GM12891 (cell line): ENCODE measurements at regions not wholly inside any gene's neighbourhood (a gene's known extent, or its start where the extent isn't known, plus 50 kb on each side); places are given as distances from the start of the nearest gene placed in this dataset.

Experiments used
- POLR2A ChIP-seq: IDR thresholded peaks from 2 replicates; pipeline ENCODE4 v1.6.1; 2011; ENCODE audit warnings: low read depth, low read length, control low read depth
- TAF1 ChIP-seq: IDR thresholded peaks from 2 replicates; pipeline ENCODE4 v1.6.1; 2011; ENCODE audit warnings: low read depth, low read length, control low read depth

GRCh38 chr9:107585465-107585864 lies 95.9 kb upstream of the KLF4 start:
- TF ChIP-seq POLR2A = no peak
- TF ChIP-seq TAF1 = no peak
